ENCODE measurements at regions not wholly inside any gene's neighbourhood (a gene's known extent, or its start where the extent isn't known, plus 50 kb on each side); places are given as distances from the start of the nearest gene placed in this dataset.

DNA sequence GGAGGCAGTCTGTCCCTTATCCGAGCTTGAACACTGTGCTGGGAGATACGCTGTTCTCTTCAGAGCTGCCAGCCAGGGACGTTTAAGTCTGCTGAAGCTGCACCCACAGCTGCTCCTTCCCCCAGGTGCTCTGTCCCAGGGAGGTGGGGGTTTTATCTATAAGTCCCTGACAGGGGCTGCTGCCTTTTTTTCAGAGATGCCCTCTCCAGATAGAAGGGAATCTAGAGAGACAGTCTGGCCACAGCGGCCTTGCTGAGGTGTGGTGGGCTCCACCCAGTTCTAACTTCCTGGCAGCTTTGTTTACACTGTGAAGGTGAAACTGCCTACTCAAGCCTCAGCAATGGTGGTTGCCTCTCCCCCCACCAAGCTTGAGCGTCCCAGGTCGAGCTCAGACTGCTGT is 319.9 kb upstream of the GRM7 start:
- DNase-seq, result no peak

DNA sequence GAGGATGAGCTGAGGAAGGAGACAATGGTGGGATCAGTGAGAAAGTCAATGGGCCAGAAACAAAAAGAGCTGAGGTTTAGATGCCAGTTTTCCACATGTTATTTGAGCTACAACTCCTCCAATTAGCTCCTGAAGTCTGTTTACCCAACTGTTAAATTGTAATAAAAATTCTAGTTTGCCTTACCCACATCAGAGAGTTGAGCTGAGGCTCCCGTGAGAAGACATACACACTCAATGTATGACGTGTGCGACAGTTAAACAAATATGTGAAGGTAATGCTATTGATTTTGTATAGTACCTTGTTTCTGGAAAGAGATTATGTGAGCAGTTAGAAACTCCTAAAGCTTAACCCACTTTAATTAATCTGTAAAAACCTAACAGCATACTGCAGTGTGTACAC is 318.1 kb upstream of the GRM7 start:
- DNase-seq, result peak; percentile 99

DNA sequence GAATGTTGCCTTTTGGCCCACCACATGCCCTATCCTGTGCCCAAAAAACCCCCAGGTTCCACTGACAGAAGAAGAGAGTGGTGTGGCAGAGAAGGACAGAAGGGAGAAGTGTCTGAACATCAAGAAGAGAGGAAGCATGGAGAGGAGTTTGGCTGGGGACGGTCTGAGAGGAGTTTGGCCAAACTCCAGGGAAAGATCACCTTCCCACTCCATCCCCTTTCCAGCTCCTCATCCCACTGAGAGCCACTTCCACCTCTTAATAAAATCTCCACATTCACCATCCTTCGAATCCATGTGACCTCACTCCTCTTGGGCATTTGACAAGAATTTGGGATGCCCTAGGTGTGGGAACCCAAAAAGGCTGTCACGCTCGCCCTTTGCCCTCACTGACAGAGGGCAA is 311.6 kb upstream of the GRM7 start:
- no peak for DNase-seq

DNA sequence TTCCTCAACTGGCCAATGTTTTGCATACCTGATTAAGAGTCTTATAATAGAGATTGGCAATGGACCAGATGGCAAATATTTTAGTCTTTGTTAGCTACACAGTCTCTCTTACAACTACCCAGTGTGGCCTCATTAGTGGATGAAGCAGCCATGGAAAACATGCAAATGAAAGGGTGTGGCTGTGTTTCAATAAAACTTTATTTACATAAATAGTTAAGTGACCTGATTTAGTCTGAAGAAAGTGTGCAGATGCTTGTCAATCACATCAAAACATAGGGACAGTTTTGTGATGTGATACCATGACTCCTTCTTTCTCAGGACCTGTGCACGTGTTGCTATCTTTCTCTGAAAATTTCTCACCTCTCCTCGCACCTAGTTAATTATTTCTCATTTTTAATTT is 309.8 kb upstream of the GRM7 start:
- DNase-seq, result peak; percentile 9

DNA sequence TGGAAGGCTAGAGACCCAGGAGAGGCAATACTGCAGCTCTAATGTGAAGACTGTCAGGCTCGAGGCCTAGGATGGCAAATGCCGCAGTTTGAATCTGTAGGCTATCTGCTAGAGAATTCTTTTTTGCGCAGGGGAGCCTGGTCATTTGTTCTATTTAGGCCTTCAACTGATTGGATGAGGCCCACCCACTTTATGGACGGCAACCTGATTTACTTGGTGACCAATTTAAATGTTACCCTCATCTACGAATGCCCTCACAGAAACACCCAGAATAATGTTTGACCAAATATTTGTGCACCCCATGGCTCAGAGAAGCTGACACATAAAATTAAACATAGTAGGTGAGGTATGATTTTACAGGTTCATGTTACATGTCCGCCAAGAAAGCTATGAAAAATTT is 300.7 kb upstream of the GRM7 start:
- no peak for DNase-seq

DNA sequence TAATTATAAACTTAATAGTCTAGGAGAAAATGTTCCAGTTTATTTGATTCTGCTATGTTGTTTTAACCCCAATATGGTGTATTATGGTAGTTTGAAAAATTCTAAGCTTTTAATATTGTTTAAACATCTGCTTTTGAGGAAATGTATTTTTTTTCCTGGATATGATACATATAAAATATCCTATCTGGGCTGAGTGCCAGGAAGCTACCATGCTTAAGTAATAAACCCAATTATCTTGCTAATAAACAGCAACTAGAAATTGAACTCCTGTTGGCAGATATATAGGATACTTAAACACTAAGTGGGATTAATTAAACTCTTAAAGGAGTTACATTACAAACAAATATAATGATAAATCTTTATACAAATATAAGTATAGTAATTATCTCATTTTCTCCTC is 293.7 kb upstream of the GRM7 start:
- no peak for DNase-seq

DNA sequence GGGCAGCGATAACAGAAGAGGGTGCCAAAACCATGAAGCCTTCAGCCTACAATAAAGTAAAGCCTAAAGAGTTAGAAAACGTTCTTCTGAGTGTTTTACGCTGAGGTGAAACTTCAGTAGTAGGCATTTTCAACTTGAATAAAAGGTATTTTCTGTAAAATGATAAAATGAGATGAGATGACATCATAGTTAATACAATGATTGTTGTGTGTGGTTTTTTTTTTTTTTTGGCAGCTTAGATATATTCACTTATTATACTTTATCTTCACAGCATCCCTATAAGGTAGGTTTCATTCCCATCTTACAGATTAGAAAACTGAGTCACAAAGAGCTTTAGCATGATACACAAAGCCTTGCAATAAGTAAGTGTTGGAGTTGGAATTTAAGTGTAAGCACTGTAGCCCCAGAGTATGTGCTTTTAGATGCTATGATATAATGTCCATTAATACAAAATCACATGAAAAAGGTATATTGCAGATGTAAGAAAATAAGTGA is 291.9 kb upstream of the GRM7 start:
- DNase-seq, result no peak

DNA sequence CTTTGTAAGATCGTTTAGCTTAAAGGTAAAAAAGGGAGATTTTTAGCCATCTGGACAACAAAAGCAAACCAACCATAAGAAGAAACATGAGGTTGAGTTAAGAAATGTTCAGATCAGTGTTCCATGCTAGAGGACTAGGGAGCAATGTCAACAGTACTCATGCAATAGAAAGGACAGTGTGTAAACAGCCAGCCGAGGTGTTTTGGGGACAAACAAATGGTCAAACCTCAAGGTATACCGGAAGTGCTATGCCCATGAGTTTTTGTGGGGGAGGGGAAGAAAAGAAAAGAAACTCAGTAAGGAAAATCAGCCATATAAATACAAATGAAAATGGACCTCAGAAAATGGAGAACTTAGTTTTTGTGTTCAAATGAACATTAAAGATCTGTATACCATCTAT is 289.5 kb upstream of the GRM7 start:
- no peak for DNase-seq

DNA sequence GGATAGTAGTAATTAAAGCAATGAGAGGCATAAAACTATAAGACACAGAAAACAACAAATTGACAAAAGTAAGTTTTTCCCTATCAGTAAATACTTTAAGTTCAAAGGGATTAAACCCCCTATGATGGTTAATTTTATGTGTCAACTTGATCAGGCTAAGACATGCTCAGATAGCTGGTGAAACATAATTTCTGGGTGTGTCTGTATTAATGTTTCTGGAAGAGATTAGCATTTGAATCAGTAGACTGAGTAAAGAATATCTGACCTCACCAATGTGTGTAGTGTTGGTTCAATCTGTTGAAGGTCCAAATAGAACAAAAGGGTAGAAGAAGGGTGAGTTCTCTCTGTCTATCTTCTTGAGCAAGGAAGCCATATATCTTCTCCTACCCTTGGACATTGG is 283.3 kb upstream of the GRM7 start:
- no peak for DNase-seq

DNA sequence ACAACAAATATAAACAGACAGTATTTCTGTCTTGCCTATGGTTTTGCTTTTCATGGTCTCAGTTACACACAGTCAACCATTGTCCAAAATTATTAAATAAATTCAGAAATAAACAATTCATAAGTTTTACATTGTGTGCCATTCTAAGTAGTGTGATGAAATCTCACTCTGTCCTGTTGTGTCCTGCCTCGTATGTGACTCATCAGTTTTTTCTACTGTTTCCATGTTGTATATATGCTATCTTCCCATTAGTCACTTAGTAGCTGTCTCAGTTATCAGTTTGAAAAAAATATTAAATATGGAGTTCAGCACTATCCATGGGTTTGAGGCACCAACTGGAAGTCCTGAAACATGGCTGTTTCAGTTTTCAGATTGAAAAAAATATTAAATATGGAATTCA is 282.4 kb upstream of the GRM7 start:
- no peak for DNase-seq

DNA sequence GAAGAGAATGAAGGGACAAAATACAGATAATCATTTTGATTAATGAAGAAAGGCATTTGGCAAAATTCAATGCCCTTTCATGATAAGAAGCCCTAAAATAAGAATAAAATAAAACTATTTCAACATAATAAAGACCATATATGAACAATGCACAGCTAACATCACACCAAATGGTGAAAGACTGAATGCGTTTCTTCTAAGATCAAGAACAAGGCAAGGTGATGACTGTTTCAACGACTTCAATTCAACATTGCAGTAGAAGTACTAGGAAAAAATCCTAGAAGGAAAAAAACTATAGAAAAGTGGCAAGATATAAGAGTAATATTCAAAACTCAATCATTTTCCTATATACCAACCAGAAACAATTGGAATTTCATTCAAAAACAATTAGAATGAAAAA is 280.1 kb upstream of the GRM7 start:
- DNase-seq, result no peak

DNA sequence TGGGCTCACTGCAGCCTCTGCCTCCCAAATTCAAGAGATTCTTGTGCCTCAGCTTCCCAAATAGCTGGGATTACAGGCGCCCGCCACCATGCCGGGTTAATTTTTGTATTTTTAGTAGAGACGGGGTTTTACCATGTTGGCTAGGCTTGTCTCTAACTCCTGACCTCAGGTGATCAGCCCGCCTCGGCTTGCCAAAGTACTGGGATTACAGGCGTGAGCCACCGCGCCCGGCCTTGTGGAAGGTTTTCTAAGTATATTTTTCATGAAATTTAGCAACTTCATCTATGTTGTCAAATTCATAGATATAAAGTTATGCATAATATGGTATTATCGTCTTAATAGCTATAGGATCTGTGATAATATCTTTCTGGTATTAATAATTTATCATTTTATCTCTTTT is 275.6 kb upstream of the GRM7 start:
- DNase-seq, result no peak

DNA sequence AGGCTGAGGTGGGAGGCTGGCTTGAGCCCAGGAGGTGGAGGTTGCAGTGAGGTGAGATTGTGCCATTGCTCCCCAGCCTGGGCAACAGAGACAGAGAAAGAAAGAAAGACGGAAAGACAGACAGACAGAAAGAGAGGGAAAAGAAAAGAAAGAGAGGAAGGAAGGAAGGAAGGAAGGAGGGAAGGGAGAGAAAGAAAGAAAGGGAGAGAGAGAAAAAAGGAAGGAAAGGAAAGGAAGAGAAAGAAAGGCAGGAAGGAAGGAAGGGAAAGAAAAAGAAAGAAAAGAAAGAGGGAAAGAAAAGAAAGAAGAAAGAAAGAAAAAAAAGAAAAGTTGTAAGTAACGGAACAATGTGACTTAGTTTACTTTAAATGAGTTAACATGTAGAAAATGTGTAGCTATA is 260.7 kb upstream of the GRM7 start:
- no peak for DNase-seq

DNA sequence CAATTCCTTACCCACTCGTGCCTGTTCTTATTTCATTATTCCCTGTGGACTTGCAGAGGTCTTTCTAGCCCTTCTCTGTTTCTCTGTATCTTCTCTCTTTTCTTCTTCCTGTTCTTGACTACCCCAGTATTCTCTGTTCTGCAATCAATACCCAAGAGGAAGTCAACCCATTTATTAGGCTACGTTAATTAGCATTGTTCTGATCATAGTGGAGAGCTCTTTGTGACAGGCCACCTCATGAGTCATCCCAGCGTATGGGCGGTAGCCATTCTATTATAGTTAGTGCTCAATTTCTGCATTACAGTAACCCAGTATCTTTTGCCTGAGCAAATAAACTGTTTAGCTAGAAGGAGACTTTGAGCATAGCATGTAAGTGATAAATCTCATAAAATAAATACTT is 259.5 kb upstream of the GRM7 start:
- peak; percentile 23 for DNase-seq

DNA sequence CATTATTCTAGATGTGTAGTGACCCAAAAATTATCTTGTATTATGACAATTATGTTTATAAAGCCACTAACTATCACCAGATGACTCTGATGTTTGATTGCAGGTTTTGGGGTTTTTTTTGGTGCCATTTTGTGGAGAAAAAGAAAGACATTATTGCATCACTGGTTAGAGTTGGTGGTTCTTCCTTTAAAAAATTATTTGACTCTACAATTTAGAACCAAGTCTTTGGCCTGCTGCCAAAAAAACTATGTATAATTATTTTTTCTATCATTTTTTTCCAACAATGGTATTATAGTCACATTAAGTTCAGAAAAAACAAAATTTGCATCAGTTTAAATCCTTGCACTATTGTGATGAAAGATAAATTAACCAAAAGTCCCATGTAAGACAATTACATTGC is 258.6 kb upstream of the GRM7 start:
- DNase-seq, result no peak

DNA sequence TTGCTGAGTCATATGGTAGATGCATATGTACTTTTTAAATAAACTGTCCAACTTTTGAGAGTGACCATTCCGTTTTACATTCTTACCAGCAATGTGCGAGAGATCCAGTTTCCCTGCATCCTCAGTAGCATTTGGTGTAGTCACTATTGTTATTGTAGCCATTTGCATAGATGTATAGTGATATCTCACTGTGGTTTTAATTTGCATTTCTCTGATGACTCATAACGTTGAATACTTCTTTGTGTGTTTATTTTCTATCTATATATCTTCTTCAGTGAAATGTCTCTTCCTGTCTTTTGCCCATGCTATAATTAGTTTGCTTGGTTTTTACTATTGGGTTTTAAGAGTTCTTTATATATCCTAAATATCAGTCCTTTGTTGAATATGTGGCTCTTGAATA is 255.7 kb upstream of the GRM7 start:
- DNase-seq, result peak; percentile 4

DNA sequence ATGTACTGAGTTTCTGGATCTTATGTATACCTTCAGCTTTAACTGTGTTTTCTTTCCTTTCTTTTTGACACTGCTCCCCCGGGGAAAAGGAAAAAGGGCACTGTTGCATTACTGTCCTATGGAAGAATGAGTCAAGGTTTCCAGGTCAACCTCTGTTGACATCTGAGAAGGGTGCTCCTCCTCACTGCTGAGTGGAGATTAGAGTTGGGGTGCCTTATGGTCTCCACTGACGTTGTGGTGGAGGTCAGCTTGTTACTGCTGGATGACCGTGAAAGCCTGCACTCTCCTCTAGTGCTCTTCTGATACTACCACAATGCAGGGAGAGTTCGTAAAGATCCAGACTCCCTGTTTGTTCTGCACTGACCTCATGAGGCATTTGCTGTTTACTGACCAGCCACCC is 252.1 kb upstream of the GRM7 start:
- DNase-seq, result no peak

DNA sequence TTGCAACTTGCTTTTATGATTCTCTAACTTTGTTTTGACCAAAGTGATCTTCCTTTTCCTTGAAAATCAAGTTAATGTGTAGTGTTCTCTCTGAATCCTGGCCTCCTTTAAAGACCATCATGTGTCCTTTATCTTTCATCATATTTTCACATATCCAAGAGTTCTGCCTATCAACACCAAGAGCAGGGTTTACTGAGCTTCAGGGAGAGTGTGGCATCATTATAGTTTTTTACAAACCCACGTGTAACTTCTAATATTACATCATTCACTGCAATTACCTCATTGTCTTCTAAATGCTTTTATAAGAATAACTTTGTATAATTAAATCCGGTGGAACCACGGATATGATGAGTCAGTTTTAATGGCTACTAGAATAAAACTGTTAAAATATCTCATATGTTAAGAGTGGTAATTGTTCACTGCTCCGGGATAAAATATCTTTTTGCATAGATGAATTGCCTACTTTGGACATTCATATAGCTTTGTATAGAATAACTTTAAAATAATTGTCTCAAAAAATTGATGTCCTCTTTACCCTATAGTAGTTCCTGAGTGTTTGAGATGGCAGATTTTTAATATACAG is 248.8 kb upstream of the GRM7 start:
- DNase-seq, result no peak

DNA sequence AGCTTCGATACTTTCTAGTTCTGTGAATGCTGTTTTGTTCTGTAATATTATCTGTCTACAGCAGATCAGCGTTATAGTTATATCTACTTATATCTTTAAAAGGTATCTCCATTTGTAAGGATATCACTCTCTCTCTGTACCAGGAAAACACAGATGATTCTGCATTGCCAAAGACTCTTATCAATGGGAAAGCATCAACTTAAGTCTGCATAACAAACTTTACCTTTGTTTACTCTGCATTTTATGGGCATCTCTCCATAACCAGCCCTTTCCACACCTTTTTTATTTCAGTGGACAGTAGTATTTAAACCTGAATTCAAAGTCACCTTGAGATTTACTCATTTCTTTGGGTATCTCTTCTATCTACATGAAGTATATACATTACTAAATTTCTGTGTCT is 238.7 kb upstream of the GRM7 start:
- DNase-seq, result peak; percentile 5

DNA sequence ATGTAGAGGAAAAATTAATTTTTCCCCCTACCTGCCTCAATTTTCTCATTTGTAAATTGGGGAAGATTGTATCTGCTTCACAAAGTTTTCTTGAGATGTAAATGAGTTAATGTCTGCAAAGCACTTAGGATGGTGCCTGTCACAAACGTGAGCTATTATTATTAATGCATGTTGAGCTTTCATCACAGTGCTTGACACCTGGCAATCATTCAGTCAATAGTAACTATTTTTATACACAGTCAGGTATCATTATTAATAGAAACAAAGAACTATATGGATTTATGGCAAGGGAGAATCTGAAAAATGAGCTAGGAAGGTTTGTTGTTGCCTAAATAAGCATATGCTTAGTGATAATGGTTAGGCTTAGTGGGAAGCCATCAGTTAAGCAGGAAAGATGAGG is 238.2 kb upstream of the GRM7 start:
- no peak for DNase-seq

DNA sequence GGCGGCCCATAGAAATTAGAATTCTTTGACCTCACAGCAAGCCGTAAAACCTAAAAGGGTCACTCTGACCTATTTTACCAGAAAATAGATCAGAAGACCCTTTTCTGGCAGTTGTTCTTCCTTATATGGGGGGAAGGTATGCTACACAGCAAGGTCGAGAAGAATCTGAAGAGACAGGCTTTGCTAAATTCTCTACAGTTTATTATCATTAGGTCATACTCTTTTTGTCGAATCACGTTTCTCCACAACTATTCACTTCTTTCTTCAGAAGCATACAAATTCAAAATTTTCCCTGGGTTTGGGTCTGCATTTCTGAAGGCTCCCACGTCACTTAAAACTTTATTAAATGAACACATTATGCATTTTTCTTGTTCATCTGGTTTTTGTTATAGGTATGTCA is 229.5 kb upstream of the GRM7 start:
- DNase-seq, result no peak

DNA sequence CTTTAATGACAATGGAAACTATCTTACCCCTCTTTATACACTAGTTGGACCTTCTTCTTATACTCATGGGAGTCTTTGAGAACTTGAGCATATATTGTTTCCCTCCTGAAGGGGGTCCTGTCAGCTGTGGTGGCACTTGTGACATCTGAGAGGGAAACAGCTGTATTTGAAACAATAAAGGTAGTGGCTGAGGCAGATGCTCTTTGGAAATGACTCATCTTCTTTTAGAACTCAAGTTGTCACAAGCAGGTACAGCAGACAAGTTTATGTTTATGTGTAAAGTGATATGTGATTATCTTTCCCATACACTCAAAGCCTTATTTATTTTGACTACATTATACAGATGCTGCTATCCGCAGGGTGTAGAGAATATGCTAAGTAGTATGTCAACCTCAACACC is 220.0 kb upstream of the GRM7 start:
- peak; percentile 44 for DNase-seq

DNA sequence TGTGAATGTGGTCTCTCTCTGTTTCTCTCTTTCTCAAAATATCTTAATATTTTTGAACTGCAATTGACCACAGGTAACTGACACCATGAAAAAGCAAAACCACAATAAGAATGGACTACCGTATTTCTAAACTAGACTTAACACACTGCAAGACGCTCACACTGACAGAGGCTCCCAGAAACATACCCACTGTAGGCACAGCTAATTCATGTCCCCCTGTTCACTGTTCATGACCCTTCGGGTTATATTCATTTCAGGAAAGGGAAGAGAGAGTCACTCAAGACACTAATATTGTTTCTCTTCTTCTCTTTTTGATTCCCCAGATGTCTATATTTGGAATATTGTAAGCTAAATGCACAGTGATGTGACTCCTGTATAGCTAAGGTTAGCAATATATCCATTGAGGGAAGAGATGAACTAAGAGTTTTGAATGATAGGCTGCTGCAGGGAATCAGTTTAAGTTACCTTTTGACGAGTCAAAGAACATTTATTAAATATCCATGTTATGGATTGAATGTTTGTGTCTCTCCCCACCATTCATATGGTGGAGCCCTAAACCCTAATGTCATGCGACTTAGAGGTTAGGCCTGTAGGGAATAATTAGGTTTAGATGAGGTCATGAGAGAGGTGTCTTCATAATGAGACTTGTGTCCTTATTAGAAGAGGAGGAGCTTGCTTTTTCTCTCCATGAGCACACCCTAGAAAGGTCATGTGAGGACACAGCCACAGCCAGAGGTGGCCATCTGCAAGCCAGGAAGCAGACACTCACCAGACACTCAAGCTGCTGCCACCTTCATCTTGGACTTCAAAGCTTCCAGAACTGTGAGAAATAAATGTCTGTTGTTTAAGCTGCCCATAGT is 216.6 kb upstream of the GRM7 start:
- peak; percentile 84 for DNase-seq

DNA sequence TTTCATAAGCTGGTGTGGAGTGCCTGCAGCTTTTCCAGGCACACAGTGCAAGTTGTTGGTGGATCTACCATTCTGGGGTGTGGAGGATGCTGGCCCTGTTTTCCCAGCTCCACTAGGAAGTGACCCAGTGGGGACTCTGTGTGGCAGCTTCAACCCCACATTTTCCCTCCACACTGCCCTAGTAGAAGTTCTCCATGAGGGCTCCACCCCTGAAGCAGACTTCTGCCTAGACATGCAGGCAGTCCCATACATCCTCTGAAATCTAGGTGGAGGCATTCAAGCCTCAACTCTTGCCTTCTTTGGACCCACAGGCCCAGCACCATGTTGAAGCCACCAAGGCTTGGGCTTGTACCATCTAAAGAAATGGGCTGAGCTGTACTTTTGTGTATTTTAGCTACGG is 206.2 kb upstream of the GRM7 start:
- no peak for DNase-seq

DNA sequence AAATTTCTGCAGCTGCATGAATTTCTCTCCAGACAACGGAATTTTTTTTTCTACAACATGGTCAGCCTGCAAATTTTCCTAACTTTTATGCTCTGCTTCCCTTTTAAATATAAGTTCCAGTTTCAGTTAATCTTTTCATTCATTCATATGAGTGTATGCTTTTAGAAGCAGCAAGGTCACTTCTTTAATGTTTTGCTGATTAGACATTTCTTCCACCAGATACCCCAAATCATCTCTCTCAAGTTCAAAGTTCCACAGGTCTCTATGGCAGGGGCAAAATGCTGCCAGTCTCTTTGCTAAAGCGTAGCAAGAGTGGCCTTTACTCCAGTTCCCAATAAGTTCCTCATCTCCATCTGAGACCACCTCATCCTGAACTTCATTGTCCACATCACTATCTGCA is 205.6 kb upstream of the GRM7 start:
- DNase-seq, result no peak
